ENCODE measurements at regions not wholly inside any gene's neighbourhood (a gene's known extent, or its start where the extent isn't known, plus 50 kb on each side); places are given as distances from the start of the nearest gene placed in this dataset.

DNA sequence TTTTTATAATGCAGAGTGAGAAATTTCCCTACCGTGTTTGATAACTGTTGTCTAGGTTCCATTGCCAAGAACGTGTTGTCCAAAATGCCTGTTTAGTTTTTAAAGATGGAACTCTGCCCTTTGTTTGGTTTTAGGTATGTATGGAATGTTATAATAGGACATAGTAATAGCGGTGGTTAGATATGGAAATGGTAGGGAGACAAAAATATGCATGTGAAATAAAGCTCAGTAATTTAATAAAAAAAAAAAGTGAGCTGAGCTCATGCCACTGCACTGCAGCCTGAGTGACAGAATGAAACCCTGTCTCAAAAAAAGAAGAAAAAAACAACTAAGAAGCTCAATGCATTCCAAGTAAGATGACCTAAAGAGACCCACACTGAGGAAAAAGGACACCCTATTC, 72.9 kb downstream of the ZNF783 start:
- TF ChIP-seq ZBTB7A (IDR thresholded peaks at IDR 0.05; ENCODE audit: low read depth), result no peak
- TF ChIP-seq TAF1 (IDR thresholded peaks at IDR 0.05; ENCODE audit: low read depth), result no peak
- no peak for TF ChIP-seq TEAD4 (IDR thresholded peaks at IDR 0.05)
- TF ChIP-seq, protein P1, sequence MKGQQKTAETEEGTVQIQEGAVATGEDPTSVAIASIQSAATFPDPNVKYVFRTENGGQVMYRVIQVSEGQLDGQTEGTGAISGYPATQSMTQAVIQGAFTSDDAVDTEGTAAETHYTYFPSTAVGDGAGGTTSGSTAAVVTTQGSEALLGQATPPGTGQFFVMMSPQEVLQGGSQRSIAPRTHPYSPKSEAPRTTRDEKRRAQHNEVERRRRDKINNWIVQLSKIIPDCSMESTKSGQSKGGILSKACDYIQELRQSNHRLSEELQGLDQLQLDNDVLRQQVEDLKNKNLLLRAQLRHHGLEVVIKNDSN (IDR thresholded peaks at IDR 0.05), result no peak
- TF ChIP-seq EP300 (IDR thresholded peaks at IDR 0.05; ENCODE audit: borderline replicate concordance), result no peak
- no peak for TF ChIP-seq CEBPB (IDR thresholded peaks at IDR 0.05)
- no peak for TF ChIP-seq RAD21 (IDR thresholded peaks at IDR 0.05; ENCODE audit: low read depth)
- TF ChIP-seq NFIC (IDR thresholded peaks at IDR 0.05), result no peak
- TF ChIP-seq YY1 (IDR thresholded peaks at IDR 0.05; ENCODE audit: low read depth), result no peak
- no peak for TF ChIP-seq CREB1 (IDR thresholded peaks at IDR 0.05; ENCODE audit: low read depth)
- no peak for TF ChIP-seq FOXM1 (IDR thresholded peaks at IDR 0.05; ENCODE audit: borderline replicate concordance, low read depth)
- TF ChIP-seq, protein P2, sequence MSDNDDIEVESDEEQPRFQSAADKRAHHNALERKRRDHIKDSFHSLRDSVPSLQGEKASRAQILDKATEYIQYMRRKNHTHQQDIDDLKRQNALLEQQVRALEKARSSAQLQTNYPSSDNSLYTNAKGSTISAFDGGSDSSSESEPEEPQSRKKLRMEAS (IDR thresholded peaks at IDR 0.05), result no peak

DNA sequence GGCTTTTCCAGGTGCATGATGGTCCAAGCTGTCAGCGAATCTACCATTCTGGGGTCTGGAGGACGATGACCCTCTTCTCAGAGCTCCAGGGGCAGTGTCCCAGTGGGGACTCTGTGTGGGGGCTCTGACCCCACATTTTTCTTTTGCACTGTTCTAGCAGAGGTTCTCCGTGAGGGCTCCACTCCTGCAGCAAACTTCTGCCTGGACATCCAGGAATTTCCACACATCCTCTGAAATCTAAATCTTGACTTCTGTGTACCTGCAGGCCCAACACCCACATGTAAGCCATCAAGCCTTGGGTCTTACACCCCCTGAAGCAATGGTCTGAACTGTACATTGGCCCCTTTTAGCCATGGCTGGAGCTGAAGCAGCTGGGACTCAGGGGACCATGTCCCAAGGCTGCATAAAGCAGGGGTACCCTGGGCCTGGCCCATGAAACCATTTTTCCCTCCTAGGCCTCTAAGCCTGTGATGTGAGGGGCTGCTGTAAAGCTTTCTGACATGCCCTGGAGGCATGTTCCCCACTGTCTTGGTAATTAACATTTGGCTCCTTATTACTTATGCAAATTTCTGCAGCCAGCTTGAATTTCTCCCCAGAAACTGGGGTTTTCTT, 86.9 kb downstream of the ZNF783 start:
- TF ChIP-seq EGR1 (IDR thresholded peaks at IDR 0.05), result no peak
- TF ChIP-seq TEAD4 (IDR thresholded peaks at IDR 0.05), result no peak
- TF ChIP-seq YY1 (IDR thresholded peaks at IDR 0.05; ENCODE audit: low read depth), result no peak
- no peak for TF ChIP-seq FOXM1 (IDR thresholded peaks at IDR 0.05; ENCODE audit: borderline replicate concordance, low read depth)
- TF ChIP-seq, protein P2 (IDR thresholded peaks at IDR 0.05), result no peak
- TF ChIP-seq CEBPB (IDR thresholded peaks at IDR 0.05), result no peak
- TF ChIP-seq, protein P1 (IDR thresholded peaks at IDR 0.05), result no peak
- TF ChIP-seq TAF1 (IDR thresholded peaks at IDR 0.05; ENCODE audit: low read depth), result no peak
- no peak for TF ChIP-seq TCF12 (IDR thresholded peaks at IDR 0.05; ENCODE audit: low read depth)
- TF ChIP-seq CREB1 (IDR thresholded peaks at IDR 0.05; ENCODE audit: low read depth), result no peak
- no peak for TF ChIP-seq EP300 (IDR thresholded peaks at IDR 0.05; ENCODE audit: borderline replicate concordance)
- no peak for TF ChIP-seq ZBTB7A (IDR thresholded peaks at IDR 0.05; ENCODE audit: low read depth)
- TF ChIP-seq, protein P3, sequence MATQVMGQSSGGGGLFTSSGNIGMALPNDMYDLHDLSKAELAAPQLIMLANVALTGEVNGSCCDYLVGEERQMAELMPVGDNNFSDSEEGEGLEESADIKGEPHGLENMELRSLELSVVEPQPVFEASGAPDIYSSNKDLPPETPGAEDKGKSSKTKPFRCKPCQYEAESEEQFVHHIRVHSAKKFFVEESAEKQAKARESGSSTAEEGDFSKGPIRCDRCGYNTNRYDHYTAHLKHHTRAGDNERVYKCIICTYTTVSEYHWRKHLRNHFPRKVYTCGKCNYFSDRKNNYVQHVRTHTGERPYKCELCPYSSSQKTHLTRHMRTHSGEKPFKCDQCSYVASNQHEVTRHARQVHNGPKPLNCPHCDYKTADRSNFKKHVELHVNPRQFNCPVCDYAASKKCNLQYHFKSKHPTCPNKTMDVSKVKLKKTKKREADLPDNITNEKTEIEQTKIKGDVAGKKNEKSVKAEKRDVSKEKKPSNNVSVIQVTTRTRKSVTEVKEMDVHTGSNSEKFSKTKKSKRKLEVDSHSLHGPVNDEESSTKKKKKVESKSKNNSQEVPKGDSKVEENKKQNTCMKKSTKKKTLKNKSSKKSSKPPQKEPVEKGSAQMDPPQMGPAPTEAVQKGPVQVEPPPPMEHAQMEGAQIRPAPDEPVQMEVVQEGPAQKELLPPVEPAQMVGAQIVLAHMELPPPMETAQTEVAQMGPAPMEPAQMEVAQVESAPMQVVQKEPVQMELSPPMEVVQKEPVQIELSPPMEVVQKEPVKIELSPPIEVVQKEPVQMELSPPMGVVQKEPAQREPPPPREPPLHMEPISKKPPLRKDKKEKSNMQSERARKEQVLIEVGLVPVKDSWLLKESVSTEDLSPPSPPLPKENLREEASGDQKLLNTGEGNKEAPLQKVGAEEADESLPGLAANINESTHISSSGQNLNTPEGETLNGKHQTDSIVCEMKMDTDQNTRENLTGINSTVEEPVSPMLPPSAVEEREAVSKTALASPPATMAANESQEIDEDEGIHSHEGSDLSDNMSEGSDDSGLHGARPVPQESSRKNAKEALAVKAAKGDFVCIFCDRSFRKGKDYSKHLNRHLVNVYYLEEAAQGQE (IDR thresholded peaks at IDR 0.05; ENCODE audit: low read depth), result no peak
- no peak for TF ChIP-seq NFIC (IDR thresholded peaks at IDR 0.05)
- TF ChIP-seq RAD21 (IDR thresholded peaks at IDR 0.05; ENCODE audit: low read depth), result no peak

DNA sequence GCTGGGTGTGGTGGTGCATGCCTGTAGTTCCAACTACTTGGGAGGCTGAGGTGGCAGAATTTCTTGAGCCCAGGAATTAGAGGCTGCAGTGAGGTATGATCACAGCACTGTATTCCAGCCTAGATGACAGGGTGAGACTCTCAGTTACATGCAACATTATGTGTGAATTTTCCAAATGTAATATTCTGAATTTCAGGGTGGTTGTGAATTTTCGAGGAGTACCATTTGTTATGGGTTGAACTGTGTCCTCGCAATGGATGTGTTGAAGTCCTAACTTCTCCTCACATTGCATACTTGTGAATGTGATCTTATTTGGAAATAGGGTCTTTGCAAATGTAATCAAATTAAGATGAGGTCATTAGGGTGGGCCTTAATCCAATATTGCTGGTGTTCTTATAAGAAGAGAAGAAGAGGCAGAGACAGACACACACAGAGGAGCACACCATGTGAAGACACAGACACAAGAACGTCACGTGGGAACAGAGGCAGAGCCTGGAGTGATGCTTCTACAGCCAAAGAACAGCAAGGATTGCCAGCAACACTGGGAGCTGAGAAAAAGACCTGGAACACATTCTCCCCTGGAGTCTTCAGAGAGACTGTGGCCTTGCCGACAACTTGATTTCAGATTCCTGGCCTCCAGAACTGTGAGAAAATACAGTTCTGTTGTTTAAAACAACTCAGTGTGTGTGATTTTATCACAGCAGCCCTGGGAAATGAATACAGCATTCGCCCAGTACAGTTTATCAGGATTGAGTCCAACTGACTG, 91.9 kb downstream of the ZNF783 start:
- TF ChIP-seq EGR1 (IDR thresholded peaks at IDR 0.05) (no peak), FOXM1 (IDR thresholded peaks at IDR 0.05; ENCODE audit: borderline replicate concordance, low read depth) (no peak), TEAD4 (IDR thresholded peaks at IDR 0.05) (no peak), NFIC (IDR thresholded peaks at IDR 0.05) (no peak)
- TF ChIP-seq, protein P1 (IDR thresholded peaks at IDR 0.05), result no peak

DNA sequence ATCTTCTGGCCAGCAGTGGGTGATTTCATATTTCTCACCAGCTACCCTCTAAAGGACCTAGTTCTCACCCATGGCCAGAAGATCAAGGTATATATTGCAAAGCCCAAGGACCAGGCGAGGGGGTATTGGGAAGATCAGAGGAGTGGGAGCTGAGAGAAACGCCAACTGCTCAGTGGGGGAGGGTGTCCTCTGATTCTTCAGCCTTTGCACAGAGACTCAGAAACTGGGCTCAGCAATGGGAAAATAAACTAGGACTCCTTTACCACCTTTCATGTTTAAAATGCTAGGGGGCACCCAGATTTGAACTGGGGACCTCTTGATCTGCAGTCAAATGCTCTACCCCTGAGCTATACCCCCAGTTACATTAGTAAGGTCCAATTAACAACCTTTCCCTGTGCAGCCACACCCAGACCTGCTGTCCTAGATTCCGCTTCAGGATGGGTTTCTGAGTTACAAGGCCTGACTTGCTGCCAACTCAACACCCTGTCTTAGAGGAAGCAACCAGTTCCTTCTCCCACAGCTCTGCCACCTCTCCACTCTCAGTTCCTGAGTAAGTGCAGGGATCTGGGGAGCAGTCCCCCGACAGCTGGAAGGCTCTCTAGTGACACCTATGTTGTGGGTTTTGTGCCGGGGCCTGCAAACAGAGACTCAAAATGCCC, 93.5 kb downstream of the ZNF783 start:
- TF ChIP-seq EP300 (IDR thresholded peaks at IDR 0.05; ENCODE audit: borderline replicate concordance) (no peak), TCF12 (IDR thresholded peaks at IDR 0.05; ENCODE audit: low read depth) (no peak), ZBTB7A (IDR thresholded peaks at IDR 0.05; ENCODE audit: low read depth) (no peak), RAD21 (IDR thresholded peaks at IDR 0.05; ENCODE audit: low read depth) (no peak), YY1 (IDR thresholded peaks at IDR 0.05; ENCODE audit: low read depth) (no peak), FOXM1 (IDR thresholded peaks at IDR 0.05; ENCODE audit: borderline replicate concordance, low read depth) (no peak), TEAD4 (IDR thresholded peaks at IDR 0.05) (no peak), CREB1 (IDR thresholded peaks at IDR 0.05; ENCODE audit: low read depth) (no peak), TAF1 (IDR thresholded peaks at IDR 0.05; ENCODE audit: low read depth) (no peak)
- TF ChIP-seq, protein P2 (IDR thresholded peaks at IDR 0.05), result no peak
- TF ChIP-seq, protein P1 (IDR thresholded peaks at IDR 0.05), result no peak
- TF ChIP-seq, protein P3 (IDR thresholded peaks at IDR 0.05; ENCODE audit: low read depth), result no peak

Data from Ishikawa (cell line).